LNCaP clone FGC (cell line): ENCODE measurements at regions not wholly inside any gene's neighbourhood (a gene's known extent, or its start where the extent isn't known, plus 50 kb on each side); places are given as distances from the start of the nearest gene placed in this dataset.

ENCODE experiments used
- DNase-seq: peaks from one replicate; pipeline ENCODE4 v3.0.0-alpha.2; 2011; ENCODE audit warnings: low read depth
- H3K4me3 ChIP-seq: 2 replicates; pipeline ENCODE4 v1.5.1; 2011; ENCODE audit warnings: mild to moderate bottlenecking, low read depth, low read length, control low read depth
- TF ChIP-seq, protein P1 (sequence below): IDR thresholded peaks from 2 replicates; pipeline ENCODE4 v1.5.1; 2012; ENCODE audit warnings: mild to moderate bottlenecking; ENCODE audit not compliant: control insufficient read depth, insufficient read depth; ENCODE audit errors: extremely low read depth

DNA sequence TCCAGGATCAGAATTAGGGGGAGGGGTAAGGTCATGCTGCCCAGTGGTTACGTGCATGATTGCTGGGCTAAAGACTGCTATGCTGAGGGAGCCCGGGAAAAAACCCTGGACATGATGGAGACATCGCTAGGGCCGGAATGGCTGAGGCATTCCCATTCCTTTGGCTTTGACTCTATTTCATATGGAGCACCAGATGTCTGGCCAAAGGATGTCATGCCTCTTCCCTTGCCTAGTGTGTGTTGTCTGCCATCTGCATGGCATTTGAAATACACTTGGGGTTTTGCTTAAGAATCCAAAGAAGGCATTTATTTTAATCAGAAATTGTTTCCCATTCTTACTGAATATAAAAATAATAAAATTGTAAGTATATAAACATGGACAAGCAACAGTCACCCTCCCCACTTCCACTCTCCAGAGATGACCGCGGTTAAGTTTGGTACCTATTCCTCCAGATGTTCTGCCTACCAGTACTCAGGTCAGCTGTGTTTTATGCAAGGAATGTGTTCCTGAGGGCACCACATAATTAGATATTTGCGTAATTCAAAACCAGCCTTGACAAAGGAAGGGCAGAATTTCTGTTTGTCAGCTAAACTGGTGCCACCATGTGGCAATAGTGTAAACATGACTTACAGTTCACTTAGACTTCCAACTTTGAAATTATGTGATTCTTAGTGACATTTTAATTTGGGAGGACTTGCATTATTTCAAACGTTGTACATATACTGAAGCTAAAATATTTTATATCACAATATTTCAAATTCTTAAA lies 105.9 kb downstream of the CT47B1 start:
- no peak for DNase-seq
- TF ChIP-seq, protein P1, sequence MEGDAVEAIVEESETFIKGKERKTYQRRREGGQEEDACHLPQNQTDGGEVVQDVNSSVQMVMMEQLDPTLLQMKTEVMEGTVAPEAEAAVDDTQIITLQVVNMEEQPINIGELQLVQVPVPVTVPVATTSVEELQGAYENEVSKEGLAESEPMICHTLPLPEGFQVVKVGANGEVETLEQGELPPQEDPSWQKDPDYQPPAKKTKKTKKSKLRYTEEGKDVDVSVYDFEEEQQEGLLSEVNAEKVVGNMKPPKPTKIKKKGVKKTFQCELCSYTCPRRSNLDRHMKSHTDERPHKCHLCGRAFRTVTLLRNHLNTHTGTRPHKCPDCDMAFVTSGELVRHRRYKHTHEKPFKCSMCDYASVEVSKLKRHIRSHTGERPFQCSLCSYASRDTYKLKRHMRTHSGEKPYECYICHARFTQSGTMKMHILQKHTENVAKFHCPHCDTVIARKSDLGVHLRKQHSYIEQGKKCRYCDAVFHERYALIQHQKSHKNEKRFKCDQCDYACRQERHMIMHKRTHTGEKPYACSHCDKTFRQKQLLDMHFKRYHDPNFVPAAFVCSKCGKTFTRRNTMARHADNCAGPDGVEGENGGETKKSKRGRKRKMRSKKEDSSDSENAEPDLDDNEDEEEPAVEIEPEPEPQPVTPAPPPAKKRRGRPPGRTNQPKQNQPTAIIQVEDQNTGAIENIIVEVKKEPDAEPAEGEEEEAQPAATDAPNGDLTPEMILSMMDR: peak; percentile 53

GRCh38 chrX:120768681-120769080 lies 107.0 kb downstream of the CT47B1 start:
- TF ChIP-seq, protein P1: no peak
- no peak overlapping the region for H3K4me3 ChIP-seq
- no peak for DNase-seq

More for the DNA sequence above, 105.9 kb downstream of the CT47B1 start:
- no peak overlapping the region for H3K4me3 ChIP-seq

DNA sequence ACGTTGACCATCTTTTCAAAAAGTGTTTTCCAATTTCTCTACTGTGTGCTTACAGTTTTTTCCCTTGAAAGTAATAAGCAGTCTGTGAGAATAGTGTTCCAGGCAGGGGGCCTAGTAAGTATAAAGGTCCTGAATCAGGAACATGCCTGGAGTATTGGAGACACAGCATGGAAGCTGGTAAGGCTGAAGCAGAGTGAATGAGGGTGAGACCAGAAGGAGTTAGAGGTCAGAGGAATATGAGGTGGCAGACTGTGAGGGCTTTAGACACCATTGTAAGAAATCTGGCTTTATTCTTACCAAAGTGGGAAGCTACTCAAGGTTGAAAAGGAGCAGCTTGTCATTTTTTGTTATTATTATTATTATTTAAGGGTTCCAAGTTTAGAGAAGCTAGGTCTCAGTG lies 107.4 kb downstream of the CT47B1 start:
- TF ChIP-seq, protein P1: no peak
- no peak for DNase-seq
- no peak overlapping the region for H3K4me3 ChIP-seq

DNA sequence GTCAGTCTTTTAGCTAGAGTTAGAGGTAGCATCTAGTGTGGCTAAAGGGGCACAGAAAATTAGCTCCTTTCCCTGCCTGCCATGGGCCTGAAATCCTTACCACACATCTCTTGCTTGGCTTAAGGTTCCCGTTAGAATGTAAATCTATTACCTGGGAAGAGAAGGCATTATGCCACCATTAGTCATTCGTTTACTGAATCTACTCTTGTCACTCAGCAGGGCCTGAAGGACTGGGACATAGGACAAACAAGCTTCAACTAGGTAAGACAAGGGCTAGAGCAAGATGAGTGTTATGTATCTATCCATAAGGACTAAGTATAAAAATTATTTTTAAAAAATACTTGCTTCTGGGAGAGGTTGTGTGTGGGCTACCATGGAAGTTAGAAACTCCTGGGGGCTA lies 112.4 kb downstream of the CT47B1 start:
- no peak overlapping the region for H3K4me3 ChIP-seq
- no peak for DNase-seq
- TF ChIP-seq, protein P1: no peak

DNA sequence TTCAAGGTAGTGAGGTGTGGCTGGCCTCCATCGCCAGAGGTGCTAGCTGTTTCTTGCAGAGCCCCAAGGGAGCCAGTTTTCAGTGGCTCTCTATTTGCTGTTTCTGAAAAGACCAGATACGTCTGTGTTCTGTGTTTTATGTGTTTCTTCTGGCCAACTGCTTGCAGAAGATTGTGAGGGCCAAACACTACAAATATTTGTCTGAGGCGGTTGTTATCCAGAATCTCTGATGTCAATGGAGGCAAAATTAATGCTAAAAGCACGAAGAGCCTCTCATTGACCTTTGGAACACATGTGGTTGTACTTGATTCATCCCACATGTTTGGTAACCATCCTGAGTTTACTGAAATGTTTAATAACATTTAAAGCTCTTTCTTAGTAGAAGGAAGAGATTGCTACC lies 113.9 kb downstream of the CT47B1 start:
- no peak for DNase-seq
- TF ChIP-seq, protein P1: no peak
- H3K4me3 ChIP-seq: no peak overlapping the region

GRCh38 chrX:120759685-120760084 lies 116.0 kb downstream of the CT47B1 start:
- TF ChIP-seq, protein P1: no peak
- H3K4me3 ChIP-seq: no peak overlapping the region
- no peak for DNase-seq
